MM.1S (cell line): ENCODE measurements at regions not wholly inside any gene's neighbourhood (a gene's known extent, or its start where the extent isn't known, plus 50 kb on each side); places are given as distances from the start of the nearest gene placed in this dataset.

Experiments used
- CTCF ChIP-seq: fragments of 300-600 bp; sonication (generic); IDR thresholded peaks from 2 replicates; pipeline ENCODE4 v1.5.1; 2016; ENCODE audit warnings: antibody characterized with exemption, low read length, mixed read lengths
- EZH2 ChIP-seq: fragments of 300-600 bp; sonication (generic); optimal IDR thresholded peaks from 2 replicates; pipeline ENCODE3; 2017; ENCODE audit warnings: low read depth, mild to moderate bottlenecking, antibody characterized with exemption, low read length, mixed read lengths

- TF ChIP-seq CTCF: no peak
- no peak for TF ChIP-seq EZH2
Observed at GRCh38 chr2:102888514-102888913, 126.7 kb downstream of the TMEM182 start.
